WTC11 (cell line): ENCODE measurements at regions not wholly inside any gene's neighbourhood (a gene's known extent, or its start where the extent isn't known, plus 50 kb on each side); places are given as distances from the start of the nearest gene placed in this dataset.

Experiments
- ATAC-seq: fragments of 200-7000 bp; cut with Tn5 transposase; 2 replicates; pipeline ENCODE4 v1.10.0; 2021; ENCODE audit warnings: mild to moderate bottlenecking, moderate library complexity
- CTCF ChIA-PET: fragments of 300-600 bp; sonication (Branson Sonifier 250); formaldehyde crosslinking; loops from one replicate; lab custom pipeline; 2021; ENCODE audit warnings: antibody characterized with exemption; lab: Charles Lee
- POLR2A ChIA-PET: fragments of 350-600 bp; sonication (Branson Sonifier 250); formaldehyde crosslinking; loops from one replicate; lab custom pipeline; 2021; ENCODE audit warnings: antibody characterized with exemption; lab: Charles Lee
- DNase-seq: peaks from one replicate; pipeline ENCODE4 v3.0.0; 2021; ENCODE audit warnings: low spot score
- H3K27ac Mint-ChIP-seq: 2 replicates; pipeline ENCODE4 v1.8.0; 2021; ENCODE audit warnings: mixed read lengths
- H3K27me3 Mint-ChIP-seq: 2 replicates; pipeline ENCODE4 v1.8.0; 2021; ENCODE audit warnings: low read depth, mild to moderate bottlenecking, moderate library complexity, mixed read lengths
- H3K36me3 Mint-ChIP-seq: 2 replicates; pipeline ENCODE4 v1.8.0; 2021; ENCODE audit warnings: mixed read lengths
- H3K4me1 Mint-ChIP-seq: 2 replicates; pipeline ENCODE4 v1.8.0; 2022; ENCODE audit warnings: mixed read lengths
- H3K4me3 Mint-ChIP-seq: 2 replicates; pipeline ENCODE4 v1.8.0; 2021; ENCODE audit warnings: mild to moderate bottlenecking, moderate library complexity, mixed read lengths
- H3K9me3 Mint-ChIP-seq: 2 replicates; pipeline ENCODE4 v1.8.0; 2021; ENCODE audit warnings: mixed read lengths
- CBFB ChIP-seq: sonication (generic); formaldehyde crosslinking; IDR thresholded peaks from 2 replicates; pipeline ENCODE4 v1.8.1; 2022; ENCODE audit warnings: mild to moderate bottlenecking, low read depth, missing genetic modification reagents
- CREM ChIP-seq: sonication (generic); formaldehyde crosslinking; IDR thresholded peaks from 2 replicates; pipeline ENCODE4 v1.8.1; 2022; ENCODE audit warnings: mild to moderate bottlenecking, missing genetic modification reagents, moderate library complexity
- E2F5 ChIP-seq: sonication (generic); formaldehyde crosslinking; IDR thresholded peaks from 2 replicates; pipeline ENCODE4 v1.8.1; 2022; ENCODE audit warnings: mild to moderate bottlenecking, moderate library complexity, missing genetic modification reagents
- ELF4 ChIP-seq: sonication (generic); formaldehyde crosslinking; IDR thresholded peaks from 2 replicates; pipeline ENCODE4 v1.8.1; 2022; ENCODE audit warnings: low read depth, mild to moderate bottlenecking, moderate library complexity, missing genetic modification reagents
- ESRRA ChIP-seq: sonication (generic); formaldehyde crosslinking; IDR thresholded peaks from 2 replicates; pipeline ENCODE4 v1.8.1; 2022; ENCODE audit warnings: mild to moderate bottlenecking, missing genetic modification reagents, borderline replicate concordance
- FOXK1 ChIP-seq: sonication (generic); formaldehyde crosslinking; IDR thresholded peaks from 2 replicates; pipeline ENCODE4 v1.8.0; 2022; ENCODE audit warnings: mild to moderate bottlenecking, moderate library complexity, missing genetic modification reagents
- GRHL2 ChIP-seq: fragments of 250-450 bp; sonication (Bioruptor Pico); IDR thresholded peaks from 2 replicates; pipeline ENCODE4 v1.8.0; 2022; ENCODE audit warnings: mild to moderate bottlenecking, moderate library complexity; ENCODE audit not compliant: insufficient replicate concordance, severe bottlenecking
- GTF2I ChIP-seq: fragments of 250-450 bp; sonication (Bioruptor Pico); conservative IDR thresholded peaks from 2 replicates; pipeline ENCODE4 v1.4.0; 2021; ENCODE audit warnings: mild to moderate bottlenecking
- JAZF1 ChIP-seq: fragments of 250-450 bp; sonication (Bioruptor Pico); IDR thresholded peaks from 2 replicates; pipeline ENCODE4 v1.9.0; 2021; ENCODE audit warnings: moderate library complexity, mild to moderate bottlenecking, inconsistent platforms
- MYBL2 ChIP-seq: sonication (generic); formaldehyde crosslinking; IDR thresholded peaks from 2 replicates; pipeline ENCODE4 v1.8.1; 2023; ENCODE audit warnings: mild to moderate bottlenecking, moderate library complexity, missing genetic modification reagents
- SMAD4 ChIP-seq: sonication (generic); formaldehyde crosslinking; IDR thresholded peaks from 2 replicates; pipeline ENCODE4 v1.8.0; 2022; ENCODE audit warnings: mild to moderate bottlenecking, missing genetic modification reagents
- SOX15 ChIP-seq: fragments of 250-450 bp; sonication (Bioruptor Pico); IDR thresholded peaks from 2 replicates; pipeline ENCODE4 v1.9.0; 2021; ENCODE audit warnings: mild to moderate bottlenecking
- SP1 ChIP-seq: sonication (generic); formaldehyde crosslinking; conservative IDR thresholded peaks from 2 replicates; pipeline ENCODE4 v1.8.1; 2022; ENCODE audit warnings: missing genetic modification reagents
- ZNF396 ChIP-seq: fragments of 250-450 bp; sonication (Bioruptor Pico); IDR thresholded peaks from 2 replicates; pipeline ENCODE4 v1.8.0; 2021; ENCODE audit warnings: mild to moderate bottlenecking, moderate library complexity, borderline replicate concordance
- ZNF423 ChIP-seq: fragments of 250-450 bp; sonication (Bioruptor Pico); IDR thresholded peaks from 2 replicates; pipeline ENCODE4 v2.1.2; 2022; ENCODE audit warnings: mild to moderate bottlenecking, moderate library complexity
- ZNF512 ChIP-seq: sonication (generic); formaldehyde crosslinking; IDR thresholded peaks from 2 replicates; pipeline ENCODE4 v1.8.1; 2022; ENCODE audit warnings: missing genetic modification reagents, borderline replicate concordance
- ZNF671 ChIP-seq: fragments of 250-450 bp; sonication (Bioruptor Pico); IDR thresholded peaks from 2 replicates; pipeline ENCODE4 v1.8.0; 2021; ENCODE audit warnings: mild to moderate bottlenecking
- TF ChIP-seq, protein P1 (sequence below): fragments of 250-450 bp; sonication (Bioruptor Pico); IDR thresholded peaks from 2 replicates; pipeline ENCODE4 v1.9.0; 2021; ENCODE audit warnings: mild to moderate bottlenecking
- TF ChIP-seq, protein P2 (sequence below): sonication (generic); formaldehyde crosslinking; IDR thresholded peaks from 2 replicates; pipeline ENCODE4 v1.8.0; 2022; ENCODE audit warnings: mild to moderate bottlenecking, missing genetic modification reagents
- TF ChIP-seq, protein P3 (sequence below): sonication (generic); formaldehyde crosslinking; IDR thresholded peaks from 2 replicates; pipeline ENCODE4 v1.8.0; 2023; ENCODE audit warnings: missing genetic modification reagents, mild to moderate bottlenecking, borderline replicate concordance
- TF ChIP-seq, protein P4 (sequence below): fragments of 250-450 bp; sonication (Bioruptor Pico); IDR thresholded peaks from 2 replicates; pipeline ENCODE4 v1.8.0; 2021; ENCODE audit warnings: mild to moderate bottlenecking
- TF ChIP-seq, protein P5 (sequence below): sonication (generic); formaldehyde crosslinking; IDR thresholded peaks from 2 replicates; pipeline ENCODE4 v1.8.0; 2023; ENCODE audit warnings: mild to moderate bottlenecking, missing genetic modification reagents

GRCh38 chr22:47899894-47900293 is 1137.4 kb downstream of the TBC1D22A start:
- DNase-seq (no peak), ATAC-seq (no peak)
- Mint-ChIP-seq H3K27ac (no peak overlapping the region), H3K27me3 (peaks cover 5% of the 10 kb centered on the region; the same call in 1 of the 2 replicates), H3K9me3 (peaks cover 11% of the 10 kb centered on the region), H3K4me3 (no peak overlapping the region), H3K36me3 (peaks cover 3% of the 10 kb centered on the region; the same call in 1 of the 2 replicates), H3K4me1 (no peaks in the 10 kb centered on the region)
- POLR2A ChIA-PET = no interaction called here
- TF ChIP-seq ESRRA (CRISPR knock-in tag) = no peak
- no peak for TF ChIP-seq ZNF512 (CRISPR knock-in tag)
- no peak for TF ChIP-seq SOX15 (CRISPR knock-in tag)
- TF ChIP-seq, protein P1, sequence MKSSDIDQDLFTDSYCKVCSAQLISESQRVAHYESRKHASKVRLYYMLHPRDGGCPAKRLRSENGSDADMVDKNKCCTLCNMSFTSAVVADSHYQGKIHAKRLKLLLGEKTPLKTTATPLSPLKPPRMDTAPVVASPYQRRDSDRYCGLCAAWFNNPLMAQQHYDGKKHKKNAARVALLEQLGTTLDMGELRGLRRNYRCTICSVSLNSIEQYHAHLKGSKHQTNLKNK = no peak
- no peak for TF ChIP-seq JAZF1 (CRISPR knock-in tag)
- no peak for TF ChIP-seq GRHL2 (CRISPR knock-in tag)
- no peak for TF ChIP-seq SP1 (CRISPR knock-in tag)
- TF ChIP-seq, protein P2, sequence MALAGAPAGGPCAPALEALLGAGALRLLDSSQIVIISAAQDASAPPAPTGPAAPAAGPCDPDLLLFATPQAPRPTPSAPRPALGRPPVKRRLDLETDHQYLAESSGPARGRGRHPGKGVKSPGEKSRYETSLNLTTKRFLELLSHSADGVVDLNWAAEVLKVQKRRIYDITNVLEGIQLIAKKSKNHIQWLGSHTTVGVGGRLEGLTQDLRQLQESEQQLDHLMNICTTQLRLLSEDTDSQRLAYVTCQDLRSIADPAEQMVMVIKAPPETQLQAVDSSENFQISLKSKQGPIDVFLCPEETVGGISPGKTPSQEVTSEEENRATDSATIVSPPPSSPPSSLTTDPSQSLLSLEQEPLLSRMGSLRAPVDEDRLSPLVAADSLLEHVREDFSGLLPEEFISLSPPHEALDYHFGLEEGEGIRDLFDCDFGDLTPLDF = no peak
- TF ChIP-seq MYBL2 (CRISPR knock-in tag) = no peak
- TF ChIP-seq, protein P3, sequence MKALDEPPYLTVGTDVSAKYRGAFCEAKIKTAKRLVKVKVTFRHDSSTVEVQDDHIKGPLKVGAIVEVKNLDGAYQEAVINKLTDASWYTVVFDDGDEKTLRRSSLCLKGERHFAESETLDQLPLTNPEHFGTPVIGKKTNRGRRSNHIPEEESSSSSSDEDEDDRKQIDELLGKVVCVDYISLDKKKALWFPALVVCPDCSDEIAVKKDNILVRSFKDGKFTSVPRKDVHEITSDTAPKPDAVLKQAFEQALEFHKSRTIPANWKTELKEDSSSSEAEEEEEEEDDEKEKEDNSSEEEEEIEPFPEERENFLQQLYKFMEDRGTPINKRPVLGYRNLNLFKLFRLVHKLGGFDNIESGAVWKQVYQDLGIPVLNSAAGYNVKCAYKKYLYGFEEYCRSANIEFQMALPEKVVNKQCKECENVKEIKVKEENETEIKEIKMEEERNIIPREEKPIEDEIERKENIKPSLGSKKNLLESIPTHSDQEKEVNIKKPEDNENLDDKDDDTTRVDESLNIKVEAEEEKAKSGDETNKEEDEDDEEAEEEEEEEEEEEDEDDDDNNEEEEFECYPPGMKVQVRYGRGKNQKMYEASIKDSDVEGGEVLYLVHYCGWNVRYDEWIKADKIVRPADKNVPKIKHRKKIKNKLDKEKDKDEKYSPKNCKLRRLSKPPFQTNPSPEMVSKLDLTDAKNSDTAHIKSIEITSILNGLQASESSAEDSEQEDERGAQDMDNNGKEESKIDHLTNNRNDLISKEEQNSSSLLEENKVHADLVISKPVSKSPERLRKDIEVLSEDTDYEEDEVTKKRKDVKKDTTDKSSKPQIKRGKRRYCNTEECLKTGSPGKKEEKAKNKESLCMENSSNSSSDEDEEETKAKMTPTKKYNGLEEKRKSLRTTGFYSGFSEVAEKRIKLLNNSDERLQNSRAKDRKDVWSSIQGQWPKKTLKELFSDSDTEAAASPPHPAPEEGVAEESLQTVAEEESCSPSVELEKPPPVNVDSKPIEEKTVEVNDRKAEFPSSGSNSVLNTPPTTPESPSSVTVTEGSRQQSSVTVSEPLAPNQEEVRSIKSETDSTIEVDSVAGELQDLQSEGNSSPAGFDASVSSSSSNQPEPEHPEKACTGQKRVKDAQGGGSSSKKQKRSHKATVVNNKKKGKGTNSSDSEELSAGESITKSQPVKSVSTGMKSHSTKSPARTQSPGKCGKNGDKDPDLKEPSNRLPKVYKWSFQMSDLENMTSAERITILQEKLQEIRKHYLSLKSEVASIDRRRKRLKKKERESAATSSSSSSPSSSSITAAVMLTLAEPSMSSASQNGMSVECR (CRISPR knock-in tag) = no peak
- TF ChIP-seq GTF2I (CRISPR knock-in tag) = no peak
- no peak for TF ChIP-seq E2F5 (CRISPR knock-in tag)
- no peak for TF ChIP-seq ZNF423 (CRISPR knock-in tag)
- TF ChIP-seq ZNF396 (CRISPR knock-in tag) = no peak
- TF ChIP-seq CBFB (CRISPR knock-in tag) = no peak
- TF ChIP-seq CREM (CRISPR knock-in tag) = no peak
- CTCF ChIA-PET = no interaction called here

- POLR2A ChIA-PET = no interaction called here
- Mint-ChIP-seq H3K9me3 (peaks cover 16% of the 10 kb centered on the region), H3K4me3 (no peak overlapping the region), H3K36me3 (peaks cover 7% of the 10 kb centered on the region), H3K4me1 (no peaks in the 10 kb centered on the region), H3K27ac (no peak overlapping the region), H3K27me3 (peaks cover 5% of the 10 kb centered on the region; the same call in 1 of the 2 replicates)
- DNase-seq = no peak
- CTCF ChIA-PET = no interaction called here
- no peak for ATAC-seq
- TF ChIP-seq, protein P4, sequence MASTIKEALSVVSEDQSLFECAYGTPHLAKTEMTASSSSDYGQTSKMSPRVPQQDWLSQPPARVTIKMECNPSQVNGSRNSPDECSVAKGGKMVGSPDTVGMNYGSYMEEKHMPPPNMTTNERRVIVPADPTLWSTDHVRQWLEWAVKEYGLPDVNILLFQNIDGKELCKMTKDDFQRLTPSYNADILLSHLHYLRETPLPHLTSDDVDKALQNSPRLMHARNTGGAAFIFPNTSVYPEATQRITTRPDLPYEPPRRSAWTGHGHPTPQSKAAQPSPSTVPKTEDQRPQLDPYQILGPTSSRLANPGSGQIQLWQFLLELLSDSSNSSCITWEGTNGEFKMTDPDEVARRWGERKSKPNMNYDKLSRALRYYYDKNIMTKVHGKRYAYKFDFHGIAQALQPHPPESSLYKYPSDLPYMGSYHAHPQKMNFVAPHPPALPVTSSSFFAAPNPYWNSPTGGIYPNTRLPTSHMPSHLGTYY (CRISPR knock-in tag) = no peak
- TF ChIP-seq, protein P5, sequence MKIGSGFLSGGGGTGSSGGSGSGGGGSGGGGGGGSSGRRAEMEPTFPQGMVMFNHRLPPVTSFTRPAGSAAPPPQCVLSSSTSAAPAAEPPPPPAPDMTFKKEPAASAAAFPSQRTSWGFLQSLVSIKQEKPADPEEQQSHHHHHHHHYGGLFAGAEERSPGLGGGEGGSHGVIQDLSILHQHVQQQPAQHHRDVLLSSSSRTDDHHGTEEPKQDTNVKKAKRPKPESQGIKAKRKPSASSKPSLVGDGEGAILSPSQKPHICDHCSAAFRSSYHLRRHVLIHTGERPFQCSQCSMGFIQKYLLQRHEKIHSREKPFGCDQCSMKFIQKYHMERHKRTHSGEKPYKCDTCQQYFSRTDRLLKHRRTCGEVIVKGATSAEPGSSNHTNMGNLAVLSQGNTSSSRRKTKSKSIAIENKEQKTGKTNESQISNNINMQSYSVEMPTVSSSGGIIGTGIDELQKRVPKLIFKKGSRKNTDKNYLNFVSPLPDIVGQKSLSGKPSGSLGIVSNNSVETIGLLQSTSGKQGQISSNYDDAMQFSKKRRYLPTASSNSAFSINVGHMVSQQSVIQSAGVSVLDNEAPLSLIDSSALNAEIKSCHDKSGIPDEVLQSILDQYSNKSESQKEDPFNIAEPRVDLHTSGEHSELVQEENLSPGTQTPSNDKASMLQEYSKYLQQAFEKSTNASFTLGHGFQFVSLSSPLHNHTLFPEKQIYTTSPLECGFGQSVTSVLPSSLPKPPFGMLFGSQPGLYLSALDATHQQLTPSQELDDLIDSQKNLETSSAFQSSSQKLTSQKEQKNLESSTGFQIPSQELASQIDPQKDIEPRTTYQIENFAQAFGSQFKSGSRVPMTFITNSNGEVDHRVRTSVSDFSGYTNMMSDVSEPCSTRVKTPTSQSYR (CRISPR knock-in tag) = no peak
- no peak for TF ChIP-seq FOXK1 (CRISPR knock-in tag)
- TF ChIP-seq ELF4 = no peak
- TF ChIP-seq ZNF671 (CRISPR knock-in tag) = no peak
- no peak for TF ChIP-seq SMAD4
Measured at GRCh38 chr22:47898946-47899345, 1136.5 kb downstream of the TBC1D22A start.
